Stimulated activated CD8-positive, alpha-beta memory T cell treated with anti-CD3 and anti-CD28 coated beads, Interleukin-15, amount 100 ng/mL, for 24 hours (primary cell): ENCODE measurements at regions not wholly inside any gene's neighbourhood (a gene's known extent, or its start where the extent isn't known, plus 50 kb on each side); places are given as distances from the start of the nearest gene placed in this dataset.
"Not testable (repeated sequence)": the region's sequence is repeated elsewhere in the genome, so short reads cannot be mapped to it uniquely, and the experiment has no call there.

ENCODE experiments used
- DNase-seq: peaks from one replicate; pipeline ENCODE4 v3.0.0-alpha.2; 2020; ENCODE audit warnings: low read depth

DNA sequence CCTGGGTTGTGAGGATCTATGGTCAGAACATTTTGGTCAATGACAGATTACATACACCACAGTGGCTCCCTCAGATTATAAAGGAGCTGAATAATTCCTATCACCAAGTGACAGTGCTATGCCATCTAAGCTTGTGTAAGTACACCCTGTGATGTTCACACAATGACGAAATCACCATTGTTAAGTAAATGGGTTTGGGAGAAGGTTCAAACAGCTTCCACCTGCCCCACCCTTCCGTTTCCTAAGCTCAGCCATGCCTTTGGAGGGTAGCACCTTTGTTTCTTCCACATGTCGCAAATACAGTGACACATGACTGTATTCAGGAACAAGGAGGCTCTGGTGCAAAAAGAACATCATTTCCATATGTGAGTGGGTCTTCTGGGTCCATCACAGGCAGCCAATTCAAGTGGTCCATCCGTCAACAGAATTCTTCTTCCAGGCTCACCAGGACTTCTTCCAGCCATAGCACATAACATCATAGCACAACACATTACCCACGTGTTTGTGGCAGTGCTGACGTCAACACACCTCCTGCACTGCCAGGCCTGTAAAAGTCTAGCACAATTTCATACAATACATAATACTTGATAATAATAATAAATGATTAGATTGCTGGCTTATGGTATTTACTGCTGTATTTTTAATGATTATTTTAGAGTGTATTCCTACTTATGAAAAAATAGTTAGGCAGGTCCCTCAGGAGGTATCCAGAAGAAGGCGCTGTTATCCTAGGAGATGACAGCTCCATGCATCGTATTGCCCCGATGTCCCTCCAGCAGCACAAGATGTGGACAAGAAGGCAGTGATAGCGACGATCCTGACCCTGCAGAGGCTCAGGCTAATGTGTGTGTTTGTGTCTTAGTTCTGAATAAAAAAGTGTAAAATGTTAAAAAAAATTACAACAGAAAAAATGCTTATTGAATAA lies 264.8 kb downstream of the ANAPC1 start:
- no peak for DNase-seq

- DNase-seq, result no peak
Observed at GRCh38 chr2:111620281-111620680, 263.7 kb downstream of the ANAPC1 start.

GRCh38 chr2:111622859-111623258 lies 261.1 kb downstream of the ANAPC1 start:
- DNase-seq, result no peak

GRCh38 chr2:111623380-111623779 lies 260.6 kb downstream of the ANAPC1 start:
- no peak for DNase-seq

GRCh38 chr2:111624411-111625156 lies 259.4 kb downstream of the ANAPC1 start:
- no peak for DNase-seq

GRCh38 chr2:111625157-111625537 lies 258.8 kb downstream of the ANAPC1 start:
- DNase-seq, result not testable (repeated sequence)

- DNase-seq, result no peak
Observed at GRCh38 chr2:111626037-111626864, 257.7 kb downstream of the ANAPC1 start.

- no peak for DNase-seq
Observed at GRCh38 chr2:111626865-111627163, 257.2 kb downstream of the ANAPC1 start.

GRCh38 chr2:111627256-111627655 lies 256.7 kb downstream of the ANAPC1 start:
- DNase-seq, result no peak

DNA sequence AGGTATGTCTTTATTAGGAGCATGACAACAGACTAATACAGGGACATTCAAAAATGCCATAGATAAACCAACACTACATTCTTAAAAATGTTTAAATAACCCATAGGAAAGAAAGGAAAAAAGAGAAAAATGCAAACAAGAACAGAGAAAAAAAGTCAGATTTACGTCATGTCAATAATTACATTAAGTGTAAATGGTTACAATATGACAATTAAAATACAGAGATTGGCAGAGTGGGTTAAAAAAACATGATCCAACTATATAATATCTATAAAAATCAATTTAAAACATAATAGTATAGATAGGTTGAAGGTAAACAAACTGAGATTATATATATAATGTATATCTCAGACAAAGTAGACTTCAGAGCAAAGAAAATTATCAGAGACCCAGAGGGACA lies 255.8 kb downstream of the ANAPC1 start:
- DNase-seq, result no peak

DNA sequence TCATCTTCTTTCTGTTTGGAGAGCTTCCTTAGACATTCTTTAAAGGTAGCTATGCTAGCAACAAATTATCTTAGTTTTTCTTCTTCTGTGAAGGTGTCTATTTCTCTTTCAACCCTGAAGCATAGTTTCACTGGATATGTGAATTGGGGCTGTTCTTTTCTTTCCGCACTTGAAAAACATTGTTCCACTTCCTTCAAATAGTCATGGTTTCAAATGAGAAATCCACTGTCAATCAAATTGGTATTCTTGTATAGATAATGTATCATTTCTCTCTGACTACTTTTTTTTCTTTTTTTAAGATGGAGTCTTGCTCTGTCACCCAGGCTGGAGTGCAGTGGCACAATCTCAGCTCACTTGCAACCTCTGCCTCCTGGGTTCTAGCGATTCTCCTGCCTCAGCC lies 254.0 kb downstream of the ANAPC1 start:
- no peak for DNase-seq

- DNase-seq, result no peak
Observed at GRCh38 chr2:111632661-111633060, 251.3 kb downstream of the ANAPC1 start.

- no peak for DNase-seq
Observed at GRCh38 chr2:111633189-111633588, 250.8 kb downstream of the ANAPC1 start.

GRCh38 chr2:111633643-111634042 lies 250.3 kb downstream of the ANAPC1 start:
- DNase-seq, result no peak

- DNase-seq, result no peak
Observed at GRCh38 chr2:111634050-111634794, 249.8 kb downstream of the ANAPC1 start.

GRCh38 chr2:111634995-111635538 lies 248.9 kb downstream of the ANAPC1 start:
- no peak for DNase-seq

DNA sequence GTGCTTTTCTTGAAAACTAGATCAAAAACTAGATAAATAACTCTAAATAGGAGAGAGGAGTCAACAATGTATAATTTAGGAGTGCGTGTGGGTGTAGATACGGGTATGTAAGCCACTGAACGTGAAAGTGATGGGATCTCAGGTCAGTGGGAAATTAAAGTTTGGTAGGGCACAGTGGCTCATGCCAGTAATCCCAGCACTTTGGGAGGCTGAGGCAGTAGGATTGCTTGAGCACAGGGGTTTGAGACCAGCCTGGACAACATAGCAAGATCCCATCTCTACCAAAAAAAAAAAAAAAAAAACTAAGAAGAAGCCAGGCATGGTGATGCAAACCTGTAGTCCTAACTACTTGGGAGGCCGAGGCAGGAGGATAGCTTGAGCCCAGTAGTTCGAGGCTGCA lies 247.1 kb downstream of the ANAPC1 start:
- no peak for DNase-seq

- no peak for DNase-seq
Observed at GRCh38 chr2:111638274-111638877, 245.6 kb downstream of the ANAPC1 start.

DNA sequence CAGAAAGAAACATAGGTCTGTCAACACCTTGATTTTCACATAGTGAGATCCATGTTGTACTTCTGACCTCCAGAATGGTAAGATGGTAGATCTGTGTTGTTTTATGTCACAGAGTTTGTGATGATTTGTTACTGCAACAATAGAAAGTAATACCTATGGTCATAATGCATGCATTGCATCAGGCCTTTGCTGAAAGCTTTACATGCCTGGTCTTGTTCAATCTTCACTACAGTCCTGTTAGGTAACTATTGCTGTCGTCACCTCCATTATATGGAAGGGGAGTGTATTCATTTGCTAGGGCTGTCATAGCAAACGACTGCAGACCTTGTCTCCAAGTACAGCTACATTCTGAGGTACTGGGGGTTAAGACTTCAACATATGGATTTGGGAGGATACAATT lies 243.5 kb downstream of the ANAPC1 start:
- DNase-seq, result no peak

DNA sequence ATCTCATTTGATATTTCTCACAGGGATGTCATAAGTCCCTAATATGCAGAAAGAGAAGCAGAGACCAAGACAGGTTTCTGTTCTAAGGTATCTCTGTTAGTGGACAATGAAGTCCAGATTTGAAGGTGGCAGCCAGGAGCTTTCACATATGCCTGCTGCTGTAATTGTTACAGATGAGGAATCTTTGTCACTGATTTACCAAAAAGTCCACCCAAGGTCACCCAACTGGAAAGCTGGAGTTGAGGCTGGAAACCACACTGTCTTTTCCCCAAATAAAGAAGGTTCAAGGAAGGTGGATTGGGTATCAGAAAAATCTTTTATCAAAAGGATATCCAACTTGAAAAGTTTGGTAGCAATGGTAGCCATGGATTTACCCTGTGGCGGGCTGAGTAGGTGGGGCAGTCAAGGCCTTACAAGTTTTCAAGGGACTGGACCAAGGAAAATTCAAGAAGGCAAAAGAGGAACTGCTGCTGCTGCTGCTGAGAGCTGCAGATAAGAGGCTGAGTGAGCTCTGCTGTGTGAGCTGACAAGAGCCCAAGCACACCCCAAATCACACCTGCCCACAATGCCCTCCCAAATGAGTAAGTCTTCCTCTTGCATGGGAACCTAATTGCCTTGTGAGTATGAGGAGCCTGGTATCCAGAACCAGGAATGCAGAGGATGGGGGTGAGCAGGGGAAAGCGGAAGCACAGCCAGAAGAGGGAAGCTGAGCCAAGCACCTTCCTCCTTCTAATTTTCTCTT lies 241.2 kb downstream of the ANAPC1 start:
- DNase-seq, result no peak
